ENCODE measurements at regions not wholly inside any gene's neighbourhood (a gene's known extent, or its start where the extent isn't known, plus 50 kb on each side); places are given as distances from the start of the nearest gene placed in this dataset.

DNA sequence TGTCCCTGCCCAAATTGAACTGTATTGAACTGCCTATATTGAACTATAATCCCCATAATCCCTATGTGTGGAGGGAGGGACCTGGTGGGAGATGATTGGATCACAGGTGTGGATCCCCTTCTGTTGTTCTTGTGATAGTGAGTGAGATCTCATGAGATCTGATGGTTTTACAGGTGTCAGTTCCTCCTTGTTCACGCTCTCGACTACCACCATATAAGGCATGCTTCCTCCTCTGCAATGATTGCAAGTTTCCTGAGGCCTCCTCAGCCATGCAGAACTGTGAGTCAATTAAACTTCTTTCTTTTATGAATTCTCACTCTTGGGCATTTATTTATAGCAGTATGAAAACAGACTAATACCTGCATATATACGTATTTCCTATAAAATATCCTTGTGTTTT, 206.5 kb upstream of the PDGFD start:
- ChIA-PET CTCF (interaction anchor here (1.9 kb wide), 1 partner anchor 38 kb away, joined by 5 read pairs; no protein-coding TSS in a partner anchor), POLR2A (no interaction called here)
- Mint-ChIP-seq H3K4me1 (peaks cover 4% of the 10 kb centered on the region; the same call in 1 of the 2 replicates), H3K27ac (no peak overlapping the region), H3K27me3 (ENCODE audit: low read depth) (no peaks in the 10 kb centered on the region), H3K9me3 (peaks cover 14% of the 10 kb centered on the region), H3K4me3 (no peak overlapping the region), H3K36me3 (peaks cover 3% of the 10 kb centered on the region; the same call in 1 of the 2 replicates)
- ATAC-seq (no peak), DNase-seq (ENCODE audit: low spot score) (no peak)
- TF ChIP-seq, protein P1, sequence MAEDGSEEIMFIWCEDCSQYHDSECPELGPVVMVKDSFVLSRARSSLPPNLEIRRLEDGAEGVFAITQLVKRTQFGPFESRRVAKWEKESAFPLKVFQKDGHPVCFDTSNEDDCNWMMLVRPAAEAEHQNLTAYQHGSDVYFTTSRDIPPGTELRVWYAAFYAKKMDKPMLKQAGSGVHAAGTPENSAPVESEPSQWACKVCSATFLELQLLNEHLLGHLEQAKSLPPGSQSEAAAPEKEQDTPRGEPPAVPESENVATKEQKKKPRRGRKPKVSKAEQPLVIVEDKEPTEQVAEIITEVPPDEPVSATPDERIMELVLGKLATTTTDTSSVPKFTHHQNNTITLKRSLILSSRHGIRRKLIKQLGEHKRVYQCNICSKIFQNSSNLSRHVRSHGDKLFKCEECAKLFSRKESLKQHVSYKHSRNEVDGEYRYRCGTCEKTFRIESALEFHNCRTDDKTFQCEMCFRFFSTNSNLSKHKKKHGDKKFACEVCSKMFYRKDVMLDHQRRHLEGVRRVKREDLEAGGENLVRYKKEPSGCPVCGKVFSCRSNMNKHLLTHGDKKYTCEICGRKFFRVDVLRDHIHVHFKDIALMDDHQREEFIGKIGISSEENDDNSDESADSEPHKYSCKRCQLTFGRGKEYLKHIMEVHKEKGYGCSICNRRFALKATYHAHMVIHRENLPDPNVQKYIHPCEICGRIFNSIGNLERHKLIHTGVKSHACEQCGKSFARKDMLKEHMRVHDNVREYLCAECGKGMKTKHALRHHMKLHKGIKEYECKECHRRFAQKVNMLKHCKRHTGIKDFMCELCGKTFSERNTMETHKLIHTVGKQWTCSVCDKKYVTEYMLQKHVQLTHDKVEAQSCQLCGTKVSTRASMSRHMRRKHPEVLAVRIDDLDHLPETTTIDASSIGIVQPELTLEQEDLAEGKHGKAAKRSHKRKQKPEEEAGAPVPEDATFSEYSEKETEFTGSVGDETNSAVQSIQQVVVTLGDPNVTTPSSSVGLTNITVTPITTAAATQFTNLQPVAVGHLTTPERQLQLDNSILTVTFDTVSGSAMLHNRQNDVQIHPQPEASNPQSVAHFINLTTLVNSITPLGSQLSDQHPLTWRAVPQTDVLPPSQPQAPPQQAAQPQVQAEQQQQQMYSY (CRISPR knock-in tag; IDR thresholded peaks at IDR 0.05), result no peak
- TF ChIP-seq FOXJ3 (CRISPR knock-in tag; IDR thresholded peaks at IDR 0.05; ENCODE audit: borderline replicate concordance) (no peak), CREM (CRISPR knock-in tag; IDR thresholded peaks at IDR 0.05) (no peak), NFATC4 (CRISPR knock-in tag; IDR thresholded peaks at IDR 0.05) (no peak)
- TF ChIP-seq, protein P2, sequence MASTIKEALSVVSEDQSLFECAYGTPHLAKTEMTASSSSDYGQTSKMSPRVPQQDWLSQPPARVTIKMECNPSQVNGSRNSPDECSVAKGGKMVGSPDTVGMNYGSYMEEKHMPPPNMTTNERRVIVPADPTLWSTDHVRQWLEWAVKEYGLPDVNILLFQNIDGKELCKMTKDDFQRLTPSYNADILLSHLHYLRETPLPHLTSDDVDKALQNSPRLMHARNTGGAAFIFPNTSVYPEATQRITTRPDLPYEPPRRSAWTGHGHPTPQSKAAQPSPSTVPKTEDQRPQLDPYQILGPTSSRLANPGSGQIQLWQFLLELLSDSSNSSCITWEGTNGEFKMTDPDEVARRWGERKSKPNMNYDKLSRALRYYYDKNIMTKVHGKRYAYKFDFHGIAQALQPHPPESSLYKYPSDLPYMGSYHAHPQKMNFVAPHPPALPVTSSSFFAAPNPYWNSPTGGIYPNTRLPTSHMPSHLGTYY (CRISPR knock-in tag; IDR thresholded peaks at IDR 0.05), result no peak
- TF ChIP-seq, protein P3, sequence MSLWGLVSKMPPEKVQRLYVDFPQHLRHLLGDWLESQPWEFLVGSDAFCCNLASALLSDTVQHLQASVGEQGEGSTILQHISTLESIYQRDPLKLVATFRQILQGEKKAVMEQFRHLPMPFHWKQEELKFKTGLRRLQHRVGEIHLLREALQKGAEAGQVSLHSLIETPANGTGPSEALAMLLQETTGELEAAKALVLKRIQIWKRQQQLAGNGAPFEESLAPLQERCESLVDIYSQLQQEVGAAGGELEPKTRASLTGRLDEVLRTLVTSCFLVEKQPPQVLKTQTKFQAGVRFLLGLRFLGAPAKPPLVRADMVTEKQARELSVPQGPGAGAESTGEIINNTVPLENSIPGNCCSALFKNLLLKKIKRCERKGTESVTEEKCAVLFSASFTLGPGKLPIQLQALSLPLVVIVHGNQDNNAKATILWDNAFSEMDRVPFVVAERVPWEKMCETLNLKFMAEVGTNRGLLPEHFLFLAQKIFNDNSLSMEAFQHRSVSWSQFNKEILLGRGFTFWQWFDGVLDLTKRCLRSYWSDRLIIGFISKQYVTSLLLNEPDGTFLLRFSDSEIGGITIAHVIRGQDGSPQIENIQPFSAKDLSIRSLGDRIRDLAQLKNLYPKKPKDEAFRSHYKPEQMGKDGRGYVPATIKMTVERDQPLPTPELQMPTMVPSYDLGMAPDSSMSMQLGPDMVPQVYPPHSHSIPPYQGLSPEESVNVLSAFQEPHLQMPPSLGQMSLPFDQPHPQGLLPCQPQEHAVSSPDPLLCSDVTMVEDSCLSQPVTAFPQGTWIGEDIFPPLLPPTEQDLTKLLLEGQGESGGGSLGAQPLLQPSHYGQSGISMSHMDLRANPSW (CRISPR knock-in tag; conservative IDR thresholded peaks at IDR 0.05; ENCODE audit: low read depth), result no peak
- TF ChIP-seq, protein P4, sequence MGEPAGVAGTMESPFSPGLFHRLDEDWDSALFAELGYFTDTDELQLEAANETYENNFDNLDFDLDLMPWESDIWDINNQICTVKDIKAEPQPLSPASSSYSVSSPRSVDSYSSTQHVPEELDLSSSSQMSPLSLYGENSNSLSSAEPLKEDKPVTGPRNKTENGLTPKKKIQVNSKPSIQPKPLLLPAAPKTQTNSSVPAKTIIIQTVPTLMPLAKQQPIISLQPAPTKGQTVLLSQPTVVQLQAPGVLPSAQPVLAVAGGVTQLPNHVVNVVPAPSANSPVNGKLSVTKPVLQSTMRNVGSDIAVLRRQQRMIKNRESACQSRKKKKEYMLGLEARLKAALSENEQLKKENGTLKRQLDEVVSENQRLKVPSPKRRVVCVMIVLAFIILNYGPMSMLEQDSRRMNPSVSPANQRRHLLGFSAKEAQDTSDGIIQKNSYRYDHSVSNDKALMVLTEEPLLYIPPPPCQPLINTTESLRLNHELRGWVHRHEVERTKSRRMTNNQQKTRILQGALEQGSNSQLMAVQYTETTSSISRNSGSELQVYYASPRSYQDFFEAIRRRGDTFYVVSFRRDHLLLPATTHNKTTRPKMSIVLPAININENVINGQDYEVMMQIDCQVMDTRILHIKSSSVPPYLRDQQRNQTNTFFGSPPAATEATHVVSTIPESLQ (CRISPR knock-in tag; IDR thresholded peaks at IDR 0.05), result no peak
- TF ChIP-seq, protein P5, sequence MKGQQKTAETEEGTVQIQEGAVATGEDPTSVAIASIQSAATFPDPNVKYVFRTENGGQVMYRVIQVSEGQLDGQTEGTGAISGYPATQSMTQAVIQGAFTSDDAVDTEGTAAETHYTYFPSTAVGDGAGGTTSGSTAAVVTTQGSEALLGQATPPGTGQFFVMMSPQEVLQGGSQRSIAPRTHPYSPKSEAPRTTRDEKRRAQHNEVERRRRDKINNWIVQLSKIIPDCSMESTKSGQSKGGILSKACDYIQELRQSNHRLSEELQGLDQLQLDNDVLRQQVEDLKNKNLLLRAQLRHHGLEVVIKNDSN (CRISPR knock-in tag; IDR thresholded peaks at IDR 0.05), result no peak

DNA sequence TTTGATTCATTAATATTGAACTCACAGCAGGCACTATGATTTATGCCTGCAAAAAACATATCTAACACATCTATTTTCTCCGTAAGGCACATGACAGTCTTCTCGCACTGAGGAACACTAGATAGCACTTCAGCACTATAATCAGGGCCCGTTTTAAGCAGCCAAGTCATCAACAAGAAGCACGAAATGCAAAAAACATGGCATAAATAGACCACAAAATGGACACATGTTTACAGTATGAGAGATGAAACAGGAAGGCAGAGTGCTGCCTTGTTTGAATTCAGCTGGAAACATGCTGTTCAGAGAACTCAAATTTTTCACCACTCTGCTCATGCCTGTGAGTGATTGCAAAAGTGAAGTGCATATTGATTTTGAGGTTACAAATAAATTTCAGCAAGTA, 205.8 kb upstream of the PDGFD start:
- H3K27ac Mint-ChIP-seq, result no peak overlapping the region
- CTCF ChIA-PET, result no interaction called here

More for the DNA sequence above, 205.8 kb upstream of the PDGFD start:
- Mint-ChIP-seq H3K36me3 (peaks cover 3% of the 10 kb centered on the region; the same call in 1 of the 2 replicates), H3K9me3 (peaks cover 18% of the 10 kb centered on the region), H3K4me3 (no peak overlapping the region), H3K4me1 (peaks cover 4% of the 10 kb centered on the region; the same call in 1 of the 2 replicates), H3K27me3 (ENCODE audit: low read depth) (no peaks in the 10 kb centered on the region)
- ATAC-seq (no peak), DNase-seq (ENCODE audit: low spot score) (no peak)
- TF ChIP-seq NR1H2 (CRISPR knock-in tag; IDR thresholded peaks at IDR 0.05) (no peak), CREM (CRISPR knock-in tag; IDR thresholded peaks at IDR 0.05) (no peak), OVOL2 (CRISPR knock-in tag; IDR thresholded peaks at IDR 0.05; ENCODE audit: borderline replicate concordance) (no peak), ZNF423 (CRISPR knock-in tag; IDR thresholded peaks at IDR 0.05) (no peak), GRHL2 (CRISPR knock-in tag; IDR thresholded peaks at IDR 0.05; ENCODE audit: insufficient replicate concordance, severe bottlenecking) (no peak), RORB (CRISPR knock-in tag; IDR thresholded peaks at IDR 0.05) (no peak), TP53 (CRISPR knock-in tag; IDR thresholded peaks at IDR 0.05) (no peak), ESRRA (CRISPR knock-in tag; IDR thresholded peaks at IDR 0.05; ENCODE audit: borderline replicate concordance) (no peak)
- TF ChIP-seq, protein P6, sequence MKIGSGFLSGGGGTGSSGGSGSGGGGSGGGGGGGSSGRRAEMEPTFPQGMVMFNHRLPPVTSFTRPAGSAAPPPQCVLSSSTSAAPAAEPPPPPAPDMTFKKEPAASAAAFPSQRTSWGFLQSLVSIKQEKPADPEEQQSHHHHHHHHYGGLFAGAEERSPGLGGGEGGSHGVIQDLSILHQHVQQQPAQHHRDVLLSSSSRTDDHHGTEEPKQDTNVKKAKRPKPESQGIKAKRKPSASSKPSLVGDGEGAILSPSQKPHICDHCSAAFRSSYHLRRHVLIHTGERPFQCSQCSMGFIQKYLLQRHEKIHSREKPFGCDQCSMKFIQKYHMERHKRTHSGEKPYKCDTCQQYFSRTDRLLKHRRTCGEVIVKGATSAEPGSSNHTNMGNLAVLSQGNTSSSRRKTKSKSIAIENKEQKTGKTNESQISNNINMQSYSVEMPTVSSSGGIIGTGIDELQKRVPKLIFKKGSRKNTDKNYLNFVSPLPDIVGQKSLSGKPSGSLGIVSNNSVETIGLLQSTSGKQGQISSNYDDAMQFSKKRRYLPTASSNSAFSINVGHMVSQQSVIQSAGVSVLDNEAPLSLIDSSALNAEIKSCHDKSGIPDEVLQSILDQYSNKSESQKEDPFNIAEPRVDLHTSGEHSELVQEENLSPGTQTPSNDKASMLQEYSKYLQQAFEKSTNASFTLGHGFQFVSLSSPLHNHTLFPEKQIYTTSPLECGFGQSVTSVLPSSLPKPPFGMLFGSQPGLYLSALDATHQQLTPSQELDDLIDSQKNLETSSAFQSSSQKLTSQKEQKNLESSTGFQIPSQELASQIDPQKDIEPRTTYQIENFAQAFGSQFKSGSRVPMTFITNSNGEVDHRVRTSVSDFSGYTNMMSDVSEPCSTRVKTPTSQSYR (CRISPR knock-in tag; IDR thresholded peaks at IDR 0.05), result no peak
- TF ChIP-seq, protein P5 (CRISPR knock-in tag; IDR thresholded peaks at IDR 0.05), result no peak
- POLR2A ChIA-PET, result no interaction called here
